ENCODE measurements at regions not wholly inside any gene's neighbourhood (a gene's known extent, or its start where the extent isn't known, plus 50 kb on each side); places are given as distances from the start of the nearest gene placed in this dataset.
A peak's percentile ranks its signal among the peaks of the same experiment; 100 is the strongest.

DNA sequence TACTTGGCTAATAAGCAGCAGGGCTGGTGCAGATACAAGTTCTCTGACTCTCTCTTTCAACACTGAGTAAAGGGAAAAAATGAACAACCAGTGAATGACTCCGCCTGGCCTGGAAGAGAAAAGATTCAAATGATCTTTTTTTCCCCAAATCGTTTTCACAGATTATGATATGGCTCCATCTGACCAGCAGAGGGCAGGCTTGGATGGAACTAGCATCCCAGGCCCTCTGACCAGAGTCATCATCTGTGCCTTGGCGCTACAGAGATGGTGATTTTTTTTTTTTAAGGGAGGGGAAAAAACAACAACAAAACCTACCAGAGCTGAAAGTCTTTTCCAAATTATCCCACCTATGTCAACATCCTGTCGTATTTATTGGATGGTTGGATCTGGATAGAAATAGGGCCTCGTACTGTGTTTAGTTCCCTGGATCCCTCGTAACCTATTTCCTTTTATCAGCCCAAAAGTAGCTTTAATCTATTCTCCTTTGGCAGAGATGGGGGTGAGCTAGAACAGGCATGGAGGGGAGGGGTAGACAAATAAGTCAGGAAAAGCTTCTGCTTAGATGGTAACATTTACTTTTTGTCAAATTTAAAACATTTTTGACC lies 69.7 kb downstream of the PRSS23 start:
- H3K4me3 ChIP-seq: no peak overlapping the region
- intact Hi-C loops (cut with DNase I; ENCODE audit: low total_unique reads): loop anchor here (5.0 to 10.0 kb wide), 2 partner anchors 47 to 415 kb away; no protein-coding TSS in a partner anchor
- 37 to 48% (median 46%) methylated on average over 6 of the region's 6 CpGs for WGBS, 5 donors
- no peak for DNase-seq
- no peaks in the 10 kb centered on the region for H3K27me3 ChIP-seq (replicated peaks in 1 of 7)
- peaks cover 0 to 5% (median 0%) of the 10 kb centered on the region in 6 donors for H3K4me1 ChIP-seq
- TF ChIP-seq POLR2AphosphoS5 (IDR thresholded peaks at IDR 0.05): no peak
- TF ChIP-seq, protein P1, sequence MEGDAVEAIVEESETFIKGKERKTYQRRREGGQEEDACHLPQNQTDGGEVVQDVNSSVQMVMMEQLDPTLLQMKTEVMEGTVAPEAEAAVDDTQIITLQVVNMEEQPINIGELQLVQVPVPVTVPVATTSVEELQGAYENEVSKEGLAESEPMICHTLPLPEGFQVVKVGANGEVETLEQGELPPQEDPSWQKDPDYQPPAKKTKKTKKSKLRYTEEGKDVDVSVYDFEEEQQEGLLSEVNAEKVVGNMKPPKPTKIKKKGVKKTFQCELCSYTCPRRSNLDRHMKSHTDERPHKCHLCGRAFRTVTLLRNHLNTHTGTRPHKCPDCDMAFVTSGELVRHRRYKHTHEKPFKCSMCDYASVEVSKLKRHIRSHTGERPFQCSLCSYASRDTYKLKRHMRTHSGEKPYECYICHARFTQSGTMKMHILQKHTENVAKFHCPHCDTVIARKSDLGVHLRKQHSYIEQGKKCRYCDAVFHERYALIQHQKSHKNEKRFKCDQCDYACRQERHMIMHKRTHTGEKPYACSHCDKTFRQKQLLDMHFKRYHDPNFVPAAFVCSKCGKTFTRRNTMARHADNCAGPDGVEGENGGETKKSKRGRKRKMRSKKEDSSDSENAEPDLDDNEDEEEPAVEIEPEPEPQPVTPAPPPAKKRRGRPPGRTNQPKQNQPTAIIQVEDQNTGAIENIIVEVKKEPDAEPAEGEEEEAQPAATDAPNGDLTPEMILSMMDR (IDR thresholded peaks at IDR 0.05 in 8 of 11, conservative IDR thresholded peaks at IDR 0.05 in 3 of 11): peak; percentile 33 to 73 (median 59)
- TF ChIP-seq POLR2A (IDR thresholded peaks at IDR 0.05): no peak
- no peaks in the 10 kb centered on the region for H3K9me3 ChIP-seq
- no peak overlapping the region for H3K27ac ChIP-seq
- no peaks in the 10 kb centered on the region for H3K36me3 ChIP-seq

DNA sequence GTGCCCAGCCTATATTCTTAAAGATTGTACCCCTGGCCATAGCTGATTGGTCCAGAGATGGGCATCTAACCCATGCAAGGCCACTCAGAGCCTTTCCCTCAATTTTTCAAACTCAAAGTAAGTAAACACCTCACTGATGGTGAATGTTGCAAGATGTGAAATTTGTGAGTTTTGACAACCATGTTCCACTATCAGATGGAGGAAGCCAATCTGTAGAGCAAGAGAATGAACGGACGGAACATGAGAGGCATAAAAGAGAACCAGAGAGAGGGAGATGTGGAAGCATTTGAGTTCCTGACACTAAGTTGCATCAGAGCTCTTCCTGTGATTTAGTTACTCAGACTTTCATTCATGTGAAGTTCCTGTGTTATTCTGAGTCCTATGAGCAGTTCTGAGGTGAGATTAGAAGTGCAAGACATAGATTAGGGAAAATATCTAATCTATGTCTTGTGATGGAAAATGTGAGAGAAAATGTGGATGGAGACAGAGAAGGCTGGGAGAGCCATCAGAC lies 73.3 kb downstream of the PRSS23 start:
- TF ChIP-seq POLR2A (IDR thresholded peaks at IDR 0.05): no peak
- TF ChIP-seq, protein P1 (IDR thresholded peaks at IDR 0.05 in 8 of 11, conservative IDR thresholded peaks at IDR 0.05 in 3 of 11): no peak
- TF ChIP-seq POLR2AphosphoS5 (IDR thresholded peaks at IDR 0.05): no peak

DNA sequence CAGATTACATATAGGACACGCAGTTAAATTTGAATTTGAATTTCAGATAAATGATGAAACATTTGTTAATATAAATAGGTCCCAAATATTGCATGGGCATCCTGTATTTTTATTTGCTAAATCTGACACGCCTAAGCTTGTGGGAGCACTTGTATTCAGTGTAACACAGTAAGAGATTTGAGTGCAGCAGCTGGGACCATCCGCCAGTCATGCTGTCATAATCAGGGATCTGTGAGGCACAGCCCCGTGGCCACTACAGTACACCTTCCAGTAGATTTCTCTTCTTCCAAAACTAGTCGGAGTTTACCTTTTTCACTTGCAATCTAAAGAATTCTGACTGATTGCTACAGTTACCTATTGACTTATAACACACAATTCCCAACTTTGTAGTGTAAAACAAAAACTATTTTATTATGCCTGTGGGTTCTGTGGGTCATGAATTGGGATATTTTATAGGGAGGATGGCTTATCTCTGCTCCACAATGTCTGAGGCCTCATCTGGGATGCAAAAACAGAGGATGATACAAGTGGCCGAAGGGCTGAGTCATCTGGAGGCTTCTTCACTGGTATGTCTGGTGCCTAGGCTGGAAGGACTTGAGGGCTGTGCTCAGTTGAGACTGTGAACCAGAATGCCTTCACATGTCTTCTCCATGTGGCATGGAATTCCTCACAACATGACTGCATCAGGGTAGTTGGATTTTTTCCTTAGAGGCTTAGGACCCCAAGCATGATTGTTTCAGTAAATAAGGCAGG lies 74.1 kb downstream of the PRSS23 start:
- H3K36me3 ChIP-seq: no peaks in the 10 kb centered on the region
- TF ChIP-seq, protein P1 (IDR thresholded peaks at IDR 0.05 in 8 of 11, conservative IDR thresholded peaks at IDR 0.05 in 3 of 11): no peak
- H3K27ac ChIP-seq: no peak overlapping the region
- no peak overlapping the region for H3K4me3 ChIP-seq
- DNase-seq: no peak
- H3K9me3 ChIP-seq: no peaks in the 10 kb centered on the region
- 73 to 92% (median 83%) methylated on average over 6 of the region's 6 CpGs for WGBS, 5 donors
- H3K27me3 ChIP-seq (replicated peaks in 1 of 7): no peaks in the 10 kb centered on the region
- H3K4me1 ChIP-seq: peaks cover 0 to 5% (median 0%) of the 10 kb centered on the region in 6 donors
- intact Hi-C loops (cut with DNase I; ENCODE audit: low total_unique reads): loop anchor here (5.0 to 10.0 kb wide), 2 partner anchors 43 to 410 kb away; no protein-coding TSS in a partner anchor

More for the DNA sequence above, 73.3 kb downstream of the PRSS23 start:
- WGBS, 5 donors: 38 to 79% (median 69%) methylated on average over 2 of the region's 2 CpGs
- no peak overlapping the region for H3K4me3 ChIP-seq
- H3K27ac ChIP-seq: no peak overlapping the region
- H3K4me1 ChIP-seq: peaks cover 0 to 5% (median 0%) of the 10 kb centered on the region in 6 donors
- no peaks in the 10 kb centered on the region for H3K9me3 ChIP-seq
- intact Hi-C loops (cut with DNase I; ENCODE audit: low total_unique reads): loop anchor here (5.0 to 10.0 kb wide), 2 partner anchors 44 to 411 kb away; no protein-coding TSS in a partner anchor
- no peak for DNase-seq
- H3K27me3 ChIP-seq (replicated peaks in 1 of 7): no peaks in the 10 kb centered on the region
- no peaks in the 10 kb centered on the region for H3K36me3 ChIP-seq

DNA sequence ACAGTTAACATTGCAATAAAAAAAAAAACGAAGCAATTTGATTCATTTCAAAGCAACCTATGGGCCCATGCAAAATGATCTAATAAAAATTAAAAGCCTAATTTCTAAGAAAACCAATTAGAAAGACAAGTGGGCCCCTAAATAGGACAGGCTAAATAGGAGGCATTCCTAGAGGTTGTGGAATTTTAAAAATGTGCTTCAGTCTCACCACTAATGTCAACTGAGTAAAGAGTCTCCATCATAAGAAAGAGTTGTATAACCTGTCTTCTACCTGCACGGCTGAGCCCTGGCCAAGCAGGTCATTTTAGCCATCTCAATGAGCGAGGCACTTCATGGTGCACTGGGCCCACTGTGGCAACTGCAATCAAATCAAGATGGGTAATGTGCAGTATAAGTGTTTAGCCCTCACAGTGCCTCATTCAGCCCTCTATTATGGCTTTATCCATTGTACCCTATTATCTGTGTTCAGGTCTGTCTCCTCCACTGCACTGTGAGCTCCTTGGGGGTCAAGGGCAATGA lies 76.4 kb downstream of the PRSS23 start:
- Histone ChIP-seq H3K9me3 (no peaks in the 10 kb centered on the region), H3K27ac (no peak overlapping the region), H3K4me3 (no peak overlapping the region), H3K36me3 (no peaks in the 10 kb centered on the region), H3K27me3 (replicated peaks in 1 of 7) (no peaks in the 10 kb centered on the region), H3K4me1 (no peaks in the 10 kb centered on the region)
- TF ChIP-seq POLR2AphosphoS5 (IDR thresholded peaks at IDR 0.05) (no peak), POLR2A (IDR thresholded peaks at IDR 0.05) (no peak)
- TF ChIP-seq, protein P1 (IDR thresholded peaks at IDR 0.05 in 8 of 11, conservative IDR thresholded peaks at IDR 0.05 in 3 of 11): no peak
- no peak for DNase-seq
- intact Hi-C loops (cut with DNase I; ENCODE audit: low total_unique reads): loop anchor here (10.0 kb wide), 1 partner anchor 408 kb away; no protein-coding TSS in a partner anchor
- 79 to 93% (median 85%) methylated on average over 3 of the region's 3 CpGs for WGBS, 5 donors
